ACC112 (cell line): ENCODE measurements at regions not wholly inside any gene's neighbourhood (a gene's known extent, or its start where the extent isn't known, plus 50 kb on each side); places are given as distances from the start of the nearest gene placed in this dataset.
"Not testable (repeated sequence)": the region's sequence is repeated elsewhere in the genome, so short reads cannot be mapped to it uniquely, and the experiment has no call there.

Experiments used
- H2AFZ ChIP-seq: fragments of 200-600 bp; sonication (generic); one replicate; pipeline ENCODE4 v1.6.0; 2017; ENCODE audit warnings: antibody characterized with exemption, low read length; ENCODE audit not compliant: unreplicated experiment
- H3K27ac ChIP-seq: fragments of 200-600 bp; sonication (generic); 2 replicates; pipeline ENCODE4 v1.5.1; 2014; ENCODE audit warnings: low read depth, mild to moderate bottlenecking, antibody characterized with exemption, low read length, moderate library complexity
- H3K27me3 ChIP-seq: fragments of 200-600 bp; sonication (generic); 2 replicates; pipeline ENCODE4 v1.6.1; 2014; ENCODE audit warnings: mild to moderate bottlenecking, antibody characterized with exemption, low read length, moderate library complexity, mixed read lengths; ENCODE audit not compliant: insufficient read depth
- H3K36me3 ChIP-seq: fragments of 200-600 bp; sonication (generic); 2 replicates; pipeline ENCODE4 v1.6.1; 2016; ENCODE audit warnings: mild to moderate bottlenecking, antibody characterized with exemption, low read length, moderate library complexity, mixed read lengths; ENCODE audit not compliant: insufficient read depth
- H3K4me1 ChIP-seq: fragments of 200-600 bp; sonication (generic); one replicate; pipeline ENCODE4 v1.6.1; 2016; ENCODE audit warnings: low read length, mixed read lengths; ENCODE audit not compliant: insufficient read depth, unreplicated experiment, control insufficient read depth
- H3K4me3 ChIP-seq: fragments of 200-600 bp; sonication (generic); 2 replicates; pipeline ENCODE4 v1.5.1; 2014; ENCODE audit warnings: mild to moderate bottlenecking, low read depth, low read length
- H3K79me2 ChIP-seq: fragments of 200-600 bp; sonication (generic); one replicate; pipeline ENCODE4 v1.6.0; 2016; ENCODE audit warnings: low read length; ENCODE audit not compliant: control insufficient read depth, unreplicated experiment, insufficient read depth

GRCh38 chr4:126633306-126633705 is 999.5 kb upstream of the INTU start:
- Histone ChIP-seq H3K4me3 (no peak overlapping the region), H3K27me3 (no peaks in the 10 kb centered on the region), H3K4me1 (peaks cover 5% of the 10 kb centered on the region), H3K27ac (no peak overlapping the region), H3K36me3 (no peaks in the 10 kb centered on the region), H3K79me2 (no peaks in the 10 kb centered on the region), H2AFZ (no peak overlapping the region)

DNA sequence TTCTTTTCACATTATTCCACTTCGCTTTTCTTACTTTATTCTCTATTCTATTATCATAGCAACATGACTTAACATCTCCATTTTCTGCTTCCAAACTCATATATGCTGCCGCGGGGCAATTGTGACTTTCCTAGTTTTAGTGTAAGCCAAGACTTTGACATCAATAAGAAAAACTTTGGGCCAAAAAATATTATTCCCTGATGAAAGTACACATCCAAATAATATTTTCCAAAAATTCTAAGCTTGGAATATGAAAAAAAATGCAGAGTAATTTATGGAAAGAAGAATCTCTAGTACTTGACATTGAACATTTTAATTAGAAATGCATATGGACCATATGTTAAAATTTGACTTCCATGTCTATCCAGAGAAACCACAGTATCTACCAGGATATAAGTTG is 995.1 kb upstream of the INTU start:
- no peaks in the 10 kb centered on the region for H3K36me3 ChIP-seq
- H3K4me3 ChIP-seq, result no peak overlapping the region
- no peak overlapping the region for H2AFZ ChIP-seq
- H3K27me3 ChIP-seq, result no peaks in the 10 kb centered on the region
- no peaks in the 10 kb centered on the region for H3K4me1 ChIP-seq
- H3K27ac ChIP-seq, result no peak overlapping the region
- no peaks in the 10 kb centered on the region for H3K79me2 ChIP-seq

GRCh38 chr4:126647320-126647719 is 985.4 kb upstream of the INTU start:
- Histone ChIP-seq H3K27me3 (no peaks in the 10 kb centered on the region), H3K4me3 (no peak overlapping the region), H3K4me1 (no peaks in the 10 kb centered on the region), H2AFZ (no peak overlapping the region), H3K36me3 (no peaks in the 10 kb centered on the region), H3K79me2 (no peaks in the 10 kb centered on the region), H3K27ac (no peak overlapping the region)

DNA sequence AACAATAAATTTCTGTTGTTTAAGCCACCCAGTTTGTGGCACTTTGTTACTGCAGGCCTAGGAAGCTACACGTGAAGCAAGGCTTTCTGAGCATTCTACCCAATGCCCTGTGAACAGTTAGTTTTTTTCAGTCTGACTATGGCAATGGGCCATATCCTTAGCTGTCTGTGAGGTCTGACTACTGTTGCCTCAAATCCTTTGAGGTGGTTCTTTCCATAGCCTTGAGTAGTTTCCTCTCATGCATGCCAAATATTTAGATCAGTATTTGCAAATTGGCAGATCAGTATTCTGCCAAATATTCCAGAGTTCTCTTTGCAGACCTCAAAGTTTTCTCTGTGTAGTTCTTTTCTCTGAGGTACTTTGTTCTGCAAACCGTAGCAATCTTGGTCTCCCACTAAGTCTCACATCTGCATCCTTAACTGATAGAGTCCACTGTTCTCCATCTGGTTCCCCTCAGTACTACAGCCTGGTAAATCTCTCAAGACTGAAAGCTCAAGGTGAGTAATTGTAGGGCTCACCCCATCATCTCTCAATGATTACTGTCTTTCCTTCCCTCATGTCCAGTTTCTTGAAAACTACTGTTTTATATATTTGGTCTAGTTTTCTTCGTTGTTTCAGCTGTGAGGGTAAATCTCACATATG is 984.9 kb upstream of the INTU start:
- H3K4me1 ChIP-seq, result no peaks in the 10 kb centered on the region
- no peak overlapping the region for H2AFZ ChIP-seq
- no peaks in the 10 kb centered on the region for H3K79me2 ChIP-seq
- no peaks in the 10 kb centered on the region for H3K36me3 ChIP-seq
- no peaks in the 10 kb centered on the region for H3K27me3 ChIP-seq
- H3K4me3 ChIP-seq, result no peak overlapping the region
- no peak overlapping the region for H3K27ac ChIP-seq

DNA sequence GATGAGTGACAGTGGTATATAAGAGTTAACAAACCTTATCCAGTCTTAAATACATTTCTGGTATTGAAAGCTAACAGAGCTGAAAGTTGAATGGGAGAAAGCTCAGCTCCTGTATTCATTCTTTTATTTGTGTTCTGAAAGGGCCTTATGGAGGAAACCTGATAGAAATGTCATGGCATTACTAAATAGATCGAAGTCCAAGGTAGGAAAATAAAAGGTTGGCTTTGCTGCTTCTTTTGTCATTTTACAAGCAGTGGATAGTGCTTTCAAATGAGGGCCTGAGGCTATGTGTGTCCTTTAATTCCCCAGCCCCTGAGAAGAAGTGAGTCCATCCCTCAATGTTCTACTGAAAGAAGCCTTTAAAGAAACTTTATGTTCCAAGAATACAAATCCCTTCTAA is 974.3 kb upstream of the INTU start:
- Histone ChIP-seq H3K4me1 (no peaks in the 10 kb centered on the region), H2AFZ (no peak overlapping the region), H3K27ac (no peak overlapping the region), H3K36me3 (no peaks in the 10 kb centered on the region), H3K79me2 (no peaks in the 10 kb centered on the region), H3K27me3 (no peaks in the 10 kb centered on the region), H3K4me3 (no peak overlapping the region)

DNA sequence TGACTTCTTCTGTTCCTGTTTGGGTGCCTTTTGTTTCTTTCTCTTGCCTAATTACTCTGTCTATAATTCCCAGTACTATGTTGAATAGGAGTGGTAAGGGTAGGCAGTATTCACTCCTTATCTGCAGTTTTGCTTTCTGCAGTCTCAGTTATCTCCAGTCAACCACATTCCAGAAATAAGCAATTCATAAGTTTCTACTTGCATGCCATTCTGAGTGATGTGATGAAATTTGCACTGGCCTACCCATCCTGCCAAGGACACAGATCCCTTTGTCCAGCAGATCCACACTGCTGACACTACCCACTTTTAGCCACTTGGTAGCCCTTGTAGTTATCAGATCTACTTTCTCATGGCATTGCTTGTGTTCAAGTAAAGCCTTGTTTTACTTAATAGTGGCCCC is 971.6 kb upstream of the INTU start:
- Histone ChIP-seq H3K4me1 (no peaks in the 10 kb centered on the region), H3K27me3 (no peaks in the 10 kb centered on the region), H3K4me3 (no peak overlapping the region), H2AFZ (no peak overlapping the region), H3K79me2 (no peaks in the 10 kb centered on the region), H3K27ac (no peak overlapping the region), H3K36me3 (no peaks in the 10 kb centered on the region)

DNA sequence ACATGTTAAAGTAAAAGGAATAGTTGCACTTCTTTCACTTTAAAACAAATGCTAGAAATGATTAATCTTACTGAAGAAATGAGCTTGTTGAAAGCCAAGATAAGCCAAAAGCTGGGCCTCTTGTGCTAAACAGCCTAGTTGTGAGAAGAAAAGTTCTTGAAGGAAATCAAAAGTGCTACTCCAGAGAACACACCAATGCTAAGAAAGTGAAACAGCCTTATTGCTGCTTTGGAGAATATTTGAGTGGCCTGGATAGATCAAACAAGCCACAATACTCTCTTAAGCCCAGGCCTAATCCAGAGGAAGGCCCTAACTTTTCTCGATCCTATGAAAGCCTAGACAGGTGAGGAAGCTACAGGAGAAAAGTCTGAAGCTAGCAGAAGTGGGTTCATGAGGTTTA is 967.9 kb upstream of the INTU start:
- Histone ChIP-seq H2AFZ (peak overlapping the region; percentile 5), H3K79me2 (no peaks in the 10 kb centered on the region), H3K36me3 (no peaks in the 10 kb centered on the region), H3K27ac (no peak overlapping the region), H3K4me3 (no peak overlapping the region), H3K27me3 (no peaks in the 10 kb centered on the region), H3K4me1 (no peaks in the 10 kb centered on the region)

GRCh38 chr4:126670038-126670437 is 962.7 kb upstream of the INTU start:
- H3K36me3 ChIP-seq, H3K27ac ChIP-seq, H3K27me3 ChIP-seq, H3K4me1 ChIP-seq, H3K4me3 ChIP-seq, H2AFZ ChIP-seq, H3K79me2 ChIP-seq: not testable (repeated sequence)

GRCh38 chr4:126678618-126679017 is 954.1 kb upstream of the INTU start:
- no peak overlapping the region for H2AFZ ChIP-seq
- H3K36me3 ChIP-seq, result no peaks in the 10 kb centered on the region
- H3K79me2 ChIP-seq, result no peaks in the 10 kb centered on the region
- H3K27ac ChIP-seq, result no peak overlapping the region
- H3K4me1 ChIP-seq, result peaks cover 9% of the 10 kb centered on the region
- H3K27me3 ChIP-seq, result no peaks in the 10 kb centered on the region
- no peak overlapping the region for H3K4me3 ChIP-seq

- Histone ChIP-seq H3K27me3 (no peaks in the 10 kb centered on the region), H3K4me3 (no peak overlapping the region), H3K36me3 (no peaks in the 10 kb centered on the region), H2AFZ (no peak overlapping the region), H3K27ac (no peak overlapping the region), H3K4me1 (peaks cover 9% of the 10 kb centered on the region), H3K79me2 (no peaks in the 10 kb centered on the region)
These were observed 953.5 kb upstream of the INTU start for GRCh38 chr4:126679303-126679702.

GRCh38 chr4:126682250-126682649 is 950.5 kb upstream of the INTU start:
- no peak overlapping the region for H3K4me3 ChIP-seq
- H3K27ac ChIP-seq, result no peak overlapping the region
- no peaks in the 10 kb centered on the region for H3K36me3 ChIP-seq
- H3K27me3 ChIP-seq, result no peaks in the 10 kb centered on the region
- peaks cover 5% of the 10 kb centered on the region for H3K4me1 ChIP-seq
- no peaks in the 10 kb centered on the region for H3K79me2 ChIP-seq
- H2AFZ ChIP-seq, result no peak overlapping the region
